KBM-7 (cell line): ENCODE measurements at regions not wholly inside any gene's neighbourhood (a gene's known extent, or its start where the extent isn't known, plus 50 kb on each side); places are given as distances from the start of the nearest gene placed in this dataset.
"Not testable (repeated sequence)": the region's sequence is repeated elsewhere in the genome, so short reads cannot be mapped to it uniquely, and the experiment has no call there.

Experiments
- DNase-seq: peaks from one replicate; pipeline ENCODE4 v3.0.0-alpha.2; 2015
- in situ Hi-C: fragments of 300-500 bp; cut with MboI; formaldehyde crosslinking; loops from 2 replicates; pipeline ENCODE4 v1.14.3; 2020; ENCODE audit warnings: low sequenced_read_pairs, low pct_unique_long_range_greater_than_20kb, mixed read lengths

DNA sequence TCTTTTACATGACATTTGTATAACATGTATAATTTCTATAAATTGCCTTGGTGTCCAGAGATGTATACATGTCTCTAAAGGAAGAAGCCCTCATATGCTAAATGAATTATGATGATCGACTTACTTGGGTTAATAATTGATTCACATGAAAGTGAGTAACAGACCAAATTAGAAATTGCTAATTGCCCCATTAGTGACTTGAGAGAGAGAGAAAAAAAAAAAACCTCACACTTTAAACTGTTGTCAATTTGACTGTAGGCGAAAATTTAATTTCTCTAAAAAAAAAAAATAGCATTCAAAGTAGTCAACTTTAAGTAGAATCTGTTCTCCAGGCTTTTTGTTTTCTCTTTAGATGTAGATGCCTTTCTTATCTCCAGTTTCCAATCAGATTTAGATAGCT, 383.3 kb downstream of the SH2D4B start:
- in situ Hi-C loops = no loop called here
- no peak for DNase-seq

DNA sequence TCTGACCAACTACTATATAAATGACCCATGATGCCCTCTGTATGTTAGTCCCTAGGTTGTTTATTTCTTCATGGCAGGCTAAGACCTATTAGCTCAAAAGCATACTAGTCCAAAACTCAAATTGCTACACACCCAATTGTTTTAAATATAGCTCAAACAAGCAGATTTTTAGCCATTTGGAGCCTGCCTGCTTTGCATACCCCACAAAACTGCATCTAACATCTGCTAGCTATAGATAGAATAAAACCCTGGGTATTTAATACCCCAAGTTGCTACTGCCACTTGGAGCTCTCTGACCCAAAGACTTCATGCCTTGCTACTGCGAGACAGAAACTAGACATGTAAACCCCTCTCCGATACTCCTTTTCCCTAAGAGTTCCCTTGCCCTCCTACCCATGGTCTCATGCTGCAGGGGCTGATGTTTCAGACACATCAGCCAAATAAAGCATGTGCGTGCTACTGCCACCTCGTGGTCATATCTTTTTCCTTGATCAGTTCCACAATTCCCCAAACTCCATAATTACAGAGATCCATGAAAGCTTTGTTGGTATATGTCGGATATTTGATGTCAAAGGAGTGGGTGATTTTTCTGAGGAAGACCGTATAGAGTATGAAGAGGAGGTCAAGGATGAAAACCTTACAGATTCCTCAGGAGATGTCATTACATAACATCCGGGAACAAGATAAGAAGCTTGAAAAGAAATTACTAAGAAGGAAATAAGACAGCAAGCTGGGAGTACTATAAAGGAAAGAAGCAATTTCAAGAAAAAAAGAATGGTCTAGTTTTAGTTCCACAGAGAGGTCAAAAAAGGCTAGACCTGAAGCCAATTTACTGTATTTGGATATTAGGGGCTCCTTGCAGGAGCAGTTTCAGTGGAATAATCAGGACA, 386.6 kb downstream of the SH2D4B start:
- DNase-seq = peak; percentile 65

DNA sequence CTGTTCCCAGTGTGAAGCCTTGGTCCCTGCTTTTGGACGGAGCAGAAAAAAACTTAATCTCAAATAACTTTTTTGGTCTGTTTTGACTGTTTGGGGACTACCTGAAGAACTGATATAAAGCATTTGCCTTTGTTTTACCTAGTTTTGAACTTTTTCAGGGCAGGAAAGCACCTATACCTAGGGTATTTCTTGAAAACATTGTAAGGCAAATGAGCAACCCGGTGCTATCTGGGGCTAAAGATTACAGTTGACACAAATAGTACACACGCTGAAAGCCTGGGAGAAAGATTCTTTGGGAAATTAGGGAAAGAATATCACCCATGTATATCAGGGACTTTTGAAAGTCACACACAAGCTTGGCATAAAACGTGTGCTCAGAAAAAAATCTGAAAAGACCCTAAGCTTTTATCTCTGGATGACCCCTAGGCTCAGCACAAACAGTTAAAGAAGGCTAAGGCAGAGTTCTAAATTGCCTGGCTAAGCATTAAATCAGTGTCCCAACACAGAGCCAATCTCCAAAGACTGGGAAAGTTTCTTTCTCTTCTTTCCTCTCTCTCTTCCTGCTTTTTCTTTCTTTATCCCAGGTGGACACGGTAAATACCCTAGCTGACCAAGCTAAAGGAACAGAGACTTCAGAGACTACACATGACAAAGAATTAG, 389.8 kb downstream of the SH2D4B start:
- in situ Hi-C loops = no loop called here
- no peak for DNase-seq

More for the DNA sequence above, 386.6 kb downstream of the SH2D4B start:
- in situ Hi-C loops = no loop called here

DNA sequence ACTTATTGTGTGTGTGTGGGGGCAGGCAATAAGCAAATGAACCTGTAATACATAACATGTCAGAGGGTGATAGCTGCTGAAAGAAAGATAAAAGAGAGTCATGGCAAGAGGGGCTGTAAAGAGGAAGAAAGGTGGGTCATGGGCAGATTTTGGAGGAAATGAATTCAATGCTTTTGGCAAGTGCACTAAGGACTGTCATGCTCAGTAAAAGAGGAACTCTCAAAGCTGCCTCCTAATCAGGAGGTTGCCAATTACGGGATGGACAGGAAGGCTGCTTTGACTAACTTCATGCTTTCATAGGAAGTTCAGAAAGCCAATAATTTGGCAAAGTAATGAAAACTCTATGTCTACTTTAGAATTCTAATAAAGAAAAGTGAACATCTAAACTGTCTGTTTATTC, 401.2 kb downstream of the SH2D4B start:
- peak; percentile 3 for DNase-seq
- in situ Hi-C loops = no loop called here

DNA sequence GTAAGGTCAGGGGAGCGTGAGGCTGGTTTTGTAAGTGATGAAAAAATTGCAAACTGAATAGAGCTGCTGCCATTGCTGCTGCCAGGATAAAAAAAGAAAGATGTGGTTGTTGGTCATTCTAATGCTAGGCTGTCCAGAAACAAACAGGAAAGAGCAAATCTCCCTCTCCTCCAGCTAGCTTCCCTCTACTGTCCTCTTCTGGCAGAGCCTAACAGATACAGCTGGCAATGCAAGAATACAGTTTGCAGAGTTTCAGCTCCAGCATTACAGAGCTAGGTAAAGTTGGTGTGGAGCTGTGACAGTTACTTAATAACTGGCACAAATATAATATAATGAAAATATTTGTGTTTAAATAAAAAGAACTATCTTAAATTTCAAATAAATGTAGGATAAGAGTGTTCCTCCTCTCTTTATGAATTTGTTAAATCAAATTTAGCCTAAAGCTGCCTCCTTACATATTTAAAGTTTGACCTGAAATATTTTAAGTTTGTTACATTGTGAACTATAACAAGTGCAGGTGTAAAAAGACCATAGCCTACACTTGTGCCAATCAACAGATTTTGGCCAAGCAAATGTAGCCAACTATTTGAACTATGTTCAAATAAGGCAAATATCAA, 407.7 kb downstream of the SH2D4B start:
- in situ Hi-C loops = no loop called here
- DNase-seq = peak; percentile 3

DNA sequence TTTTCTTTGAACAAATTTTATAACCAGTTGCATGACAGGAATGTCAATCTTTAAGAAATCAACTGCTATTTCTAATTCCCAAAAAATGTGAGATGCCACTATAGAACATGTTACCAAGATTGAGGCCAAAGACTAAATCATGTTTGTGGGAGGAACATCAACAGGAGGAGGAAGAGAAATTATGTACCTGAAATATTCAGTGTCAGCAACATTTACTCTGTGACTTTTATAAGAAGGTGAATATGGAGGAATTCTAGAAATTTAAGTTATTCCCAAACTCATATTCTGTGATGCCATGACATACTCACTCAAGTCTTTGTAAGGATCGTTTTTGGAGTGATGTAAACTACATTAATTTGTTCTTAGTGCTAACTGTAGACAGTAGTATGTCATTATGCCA, 408.4 kb downstream of the SH2D4B start:
- no peak for DNase-seq
- in situ Hi-C loops = no loop called here

DNA sequence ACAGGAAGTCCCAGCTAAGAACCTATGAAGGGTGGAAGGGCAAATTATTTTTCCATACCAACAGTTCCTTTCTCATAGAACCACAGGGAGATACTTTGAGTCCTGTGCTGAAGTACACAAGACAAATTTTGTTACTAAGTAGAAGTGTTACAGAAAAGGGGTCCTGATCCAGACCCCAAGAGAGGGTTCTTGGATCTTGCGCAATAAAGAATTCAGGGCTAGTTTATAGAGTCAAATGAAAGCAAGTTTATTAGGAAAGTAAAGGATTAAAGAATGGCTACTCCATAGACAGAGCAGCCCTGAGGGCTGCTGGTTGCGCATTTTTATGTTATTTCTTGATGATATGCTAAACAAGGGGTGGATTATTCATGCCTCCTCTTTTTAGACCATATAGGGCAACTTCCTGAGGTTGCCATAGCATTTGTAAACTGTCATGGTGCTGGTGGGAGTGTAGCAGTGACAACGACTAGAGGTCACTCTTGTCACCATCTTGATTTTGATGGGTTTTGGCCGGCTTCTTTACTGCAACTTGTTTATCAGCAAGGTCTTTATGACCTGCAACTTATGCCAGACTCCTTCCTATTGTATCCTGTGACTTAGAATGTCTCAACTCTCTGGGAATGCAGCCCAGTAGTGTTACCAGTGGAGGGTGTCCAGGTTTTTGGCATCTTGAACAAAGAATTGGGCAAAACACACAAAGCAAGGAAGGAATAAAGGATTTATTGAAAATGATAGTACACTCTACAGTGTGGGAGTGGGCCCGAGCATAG, 409.4 kb downstream of the SH2D4B start:
- in situ Hi-C loops = no loop called here
- no peak for DNase-seq

DNA sequence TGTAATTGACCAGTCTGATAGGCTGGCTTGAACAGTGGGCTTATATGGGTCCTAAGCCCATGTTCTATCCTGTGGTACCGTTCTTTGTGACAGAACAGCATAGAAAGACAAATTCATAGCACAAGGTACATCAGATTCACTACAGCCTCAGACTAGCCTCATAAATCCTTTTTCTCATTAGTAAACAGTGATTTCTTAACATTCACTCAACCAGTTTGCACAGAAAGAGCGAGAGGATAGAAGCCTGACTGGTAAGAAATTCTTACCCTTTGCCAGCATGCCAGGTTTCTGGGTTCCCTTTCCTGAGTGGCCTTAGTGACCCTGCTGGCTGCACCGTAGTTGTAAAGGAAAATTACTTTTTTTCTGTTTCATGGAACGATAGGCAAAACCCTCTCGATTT, 412.1 kb downstream of the SH2D4B start:
- no peak for DNase-seq
- in situ Hi-C loops = no loop called here

DNA sequence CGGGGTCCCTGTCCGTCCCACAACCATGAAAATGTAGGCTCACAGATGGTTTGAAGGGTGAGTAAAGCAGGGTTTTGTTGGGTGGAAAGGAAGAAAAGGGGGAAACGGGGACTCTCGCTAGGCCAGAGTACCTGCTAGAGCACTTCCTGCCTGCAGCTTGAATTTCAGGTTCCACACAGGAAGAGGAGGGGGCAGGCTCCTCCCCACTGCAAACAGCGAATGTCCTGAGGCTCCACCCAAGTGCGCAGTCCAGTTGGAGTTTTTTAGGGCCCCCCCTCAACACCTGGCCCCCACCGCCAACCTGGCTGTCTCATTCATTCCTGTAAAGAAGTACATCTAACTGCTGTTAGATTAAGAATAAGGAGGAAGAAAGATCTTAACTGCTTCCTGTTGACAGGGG, 414.7 kb downstream of the SH2D4B start:
- in situ Hi-C loops = no loop called here
- DNase-seq = no peak

DNA sequence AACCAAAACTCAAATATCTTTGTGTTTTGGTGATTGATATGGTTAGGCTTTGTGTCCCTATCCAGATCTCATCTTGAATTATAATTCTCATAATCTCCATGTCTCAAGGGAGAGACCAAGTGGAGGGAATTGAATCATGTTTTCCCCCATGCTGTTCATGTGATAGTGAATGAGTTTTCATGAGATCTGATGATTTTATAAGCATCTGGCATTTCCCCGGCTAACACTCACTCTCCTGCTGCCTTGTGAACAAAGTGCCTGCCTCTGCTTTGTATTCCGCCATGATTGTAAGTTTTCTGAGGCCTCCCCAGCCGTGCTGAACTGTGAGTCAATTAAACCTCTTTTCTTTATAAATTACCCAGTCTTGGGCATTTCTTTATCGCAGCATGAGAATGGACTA, 419.5 kb downstream of the SH2D4B start:
- DNase-seq = no peak
- in situ Hi-C loops = no loop called here

DNA sequence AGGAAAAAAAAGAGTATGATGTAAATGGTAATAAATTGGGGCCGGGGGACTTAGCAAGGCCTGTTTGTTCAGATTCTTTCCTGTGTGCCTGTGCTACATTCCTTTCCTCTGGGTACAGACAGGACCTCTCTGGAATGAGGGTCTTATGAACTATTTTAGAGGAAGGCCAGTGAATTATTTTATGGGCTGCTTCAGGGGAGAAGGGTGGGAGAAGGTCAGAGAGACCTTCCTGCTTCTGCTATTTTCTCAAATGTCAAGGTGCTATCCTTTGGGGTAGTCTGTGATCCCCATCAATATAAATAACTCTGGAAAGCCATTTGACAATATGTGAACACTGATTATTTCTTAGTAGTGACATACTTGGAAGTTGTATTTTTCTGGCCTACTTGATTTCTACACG, 426.5 kb downstream of the SH2D4B start:
- DNase-seq = no peak
- in situ Hi-C loops = no loop called here

DNA sequence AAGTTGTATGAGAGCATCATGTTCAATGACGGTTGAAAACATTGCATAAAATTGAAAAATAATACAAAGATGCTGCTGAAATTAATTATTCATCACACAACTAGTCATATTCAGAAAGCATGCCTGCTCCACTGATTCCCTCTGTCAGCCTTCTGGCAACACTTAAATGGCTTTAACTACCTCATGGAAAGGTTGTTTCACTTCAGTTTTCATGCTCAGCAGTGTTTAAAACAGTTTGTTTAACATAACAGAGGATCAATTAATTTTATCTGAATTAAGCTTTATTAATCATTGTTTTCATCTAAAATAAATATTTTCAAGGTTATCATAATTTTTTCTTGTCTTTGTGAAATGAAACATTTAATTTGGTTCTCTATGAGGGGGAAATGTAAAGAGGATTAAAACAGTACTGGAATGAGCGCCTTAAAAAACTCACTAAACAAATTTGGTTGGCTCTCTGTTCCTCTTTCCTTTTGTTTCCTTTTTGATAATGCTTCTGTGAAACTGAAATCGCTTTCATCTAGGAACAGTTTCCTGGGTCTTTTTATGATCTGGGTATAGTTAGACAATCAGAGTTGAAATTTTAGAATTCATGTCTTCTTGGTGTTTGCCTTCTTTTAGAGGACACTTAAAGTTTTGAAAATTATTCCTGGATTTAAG, 427.4 kb downstream of the SH2D4B start:
- in situ Hi-C loops = no loop called here
- DNase-seq = no peak

DNA sequence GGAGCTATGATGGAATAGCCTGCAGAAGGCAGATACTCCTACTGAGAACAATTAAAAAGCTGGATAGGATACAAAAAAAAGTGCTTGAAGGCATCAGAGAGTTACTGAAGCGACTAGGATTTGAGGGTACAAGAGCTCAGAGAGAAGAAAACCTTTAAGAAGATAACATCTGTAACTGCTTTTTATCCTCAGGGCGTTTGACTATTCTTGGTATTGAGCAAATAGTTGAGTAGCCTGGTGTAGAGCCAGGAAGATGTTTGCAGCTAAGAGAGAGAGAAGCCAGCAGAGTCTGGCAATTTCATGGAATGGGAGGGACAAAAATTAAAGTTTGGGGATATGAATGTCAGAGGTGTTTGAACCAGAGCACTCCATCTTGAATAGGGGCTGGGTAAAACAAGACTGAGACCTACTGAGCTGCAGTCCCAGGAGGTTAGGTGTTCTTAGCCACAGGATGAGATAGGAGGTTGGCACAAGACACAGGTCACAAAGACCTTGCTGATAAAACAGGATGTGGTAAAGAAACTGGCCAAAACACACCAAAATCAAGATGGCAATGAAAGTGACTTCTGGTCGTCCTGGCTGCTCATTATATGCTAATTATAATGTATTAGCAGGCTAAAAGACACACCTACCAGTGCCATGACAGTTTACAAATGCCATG, 428.8 kb downstream of the SH2D4B start:
- DNase-seq = no peak
- in situ Hi-C loops = no loop called here

DNA sequence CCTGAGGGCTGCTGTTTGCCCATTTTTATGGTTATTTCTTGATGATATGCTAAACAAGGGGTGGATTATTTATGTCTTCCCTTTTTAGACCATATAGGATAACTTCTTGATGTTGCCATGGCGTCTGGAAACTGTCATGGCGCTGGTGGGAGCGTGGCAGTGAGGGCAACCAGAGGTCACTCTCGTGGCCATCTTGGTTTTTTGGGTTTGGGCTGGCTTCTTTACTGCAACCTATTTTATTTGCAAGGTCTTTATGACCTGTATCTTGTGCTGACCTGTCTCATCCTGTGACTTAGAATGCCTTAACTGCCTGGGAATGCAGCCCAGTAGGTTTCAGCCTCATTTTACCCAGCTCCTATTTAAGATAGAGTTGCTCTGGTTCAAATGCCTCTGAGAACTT, 429.7 kb downstream of the SH2D4B start:
- DNase-seq, in situ Hi-C loops: not testable (repeated sequence)

DNA sequence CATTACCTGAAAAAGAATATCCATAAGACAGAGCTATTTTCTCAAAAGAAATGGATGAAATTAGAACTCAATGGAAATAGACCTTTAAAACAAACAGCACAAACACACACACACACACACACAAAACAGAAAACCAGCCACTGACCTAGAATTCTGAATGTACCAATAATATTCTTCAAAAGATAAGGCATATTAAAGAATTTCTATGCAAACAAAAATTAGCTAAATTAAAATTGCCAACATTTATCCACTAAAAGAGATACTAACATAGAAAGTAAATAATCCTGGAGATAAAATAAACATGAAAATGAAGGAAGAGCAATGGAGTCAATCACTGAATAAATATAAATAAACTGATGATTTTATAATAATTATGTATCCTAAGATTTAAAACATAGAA, 431.2 kb downstream of the SH2D4B start:
- in situ Hi-C loops = no loop called here
- no peak for DNase-seq

DNA sequence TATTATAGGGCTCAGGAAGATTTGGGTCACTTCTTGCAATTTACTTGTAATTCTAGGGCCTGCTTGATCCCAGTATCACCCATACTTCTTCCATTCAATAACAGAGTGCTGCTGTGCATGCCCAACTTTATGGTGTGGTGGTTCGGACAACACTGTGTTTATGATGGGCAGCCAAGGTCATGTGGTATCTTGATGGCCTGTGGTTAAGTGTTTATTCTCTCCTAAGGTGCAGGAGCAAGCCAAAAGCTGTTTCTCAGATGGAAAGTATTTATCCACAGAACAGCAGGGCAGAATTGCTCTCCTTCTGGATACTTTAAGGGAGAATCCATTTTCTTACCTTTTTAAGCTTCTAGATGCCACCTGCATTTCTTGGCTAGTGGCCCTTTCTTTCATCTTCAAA, 433.8 kb downstream of the SH2D4B start:
- no peak for DNase-seq
- in situ Hi-C loops = no loop called here

DNA sequence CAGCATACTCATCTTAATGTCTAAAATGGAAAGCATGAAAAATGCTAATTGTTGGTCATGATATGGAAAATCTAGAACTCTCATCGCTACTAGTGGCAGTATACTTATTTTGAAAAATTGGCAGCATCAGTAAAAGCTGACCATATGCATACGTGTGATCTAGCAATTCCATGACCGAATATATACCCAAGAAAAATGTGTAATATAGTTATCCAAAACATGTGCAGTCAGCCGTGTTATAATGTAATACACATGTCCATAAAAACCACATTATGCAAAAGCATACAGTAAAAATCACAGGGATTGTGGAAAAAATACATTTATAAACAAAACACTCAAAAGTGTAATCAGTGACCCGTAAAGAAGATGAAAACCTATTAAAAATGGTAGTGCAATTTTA, 439.0 kb downstream of the SH2D4B start:
- no peak for DNase-seq
- in situ Hi-C loops = no loop called here

DNA sequence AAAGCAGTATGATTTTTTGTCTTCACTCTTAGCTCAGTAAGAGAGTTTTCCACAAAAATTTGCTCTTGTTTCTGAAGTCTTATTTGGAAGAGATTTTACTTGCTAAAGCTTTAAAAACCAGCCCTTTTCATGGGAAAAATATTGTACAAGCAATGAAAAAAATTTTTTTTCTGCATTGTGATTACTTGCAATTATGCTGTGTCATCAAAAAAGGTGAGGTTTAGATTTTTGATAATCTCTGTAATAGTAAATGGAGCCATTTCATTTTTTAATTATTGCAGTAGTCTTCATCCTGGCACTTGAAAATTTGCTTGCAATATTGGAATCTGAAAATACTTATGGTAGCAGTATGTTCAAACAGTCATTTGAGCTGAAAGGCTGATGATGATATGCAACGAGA, 447.4 kb downstream of the SH2D4B start:
- in situ Hi-C loops = no loop called here
- DNase-seq = no peak

DNA sequence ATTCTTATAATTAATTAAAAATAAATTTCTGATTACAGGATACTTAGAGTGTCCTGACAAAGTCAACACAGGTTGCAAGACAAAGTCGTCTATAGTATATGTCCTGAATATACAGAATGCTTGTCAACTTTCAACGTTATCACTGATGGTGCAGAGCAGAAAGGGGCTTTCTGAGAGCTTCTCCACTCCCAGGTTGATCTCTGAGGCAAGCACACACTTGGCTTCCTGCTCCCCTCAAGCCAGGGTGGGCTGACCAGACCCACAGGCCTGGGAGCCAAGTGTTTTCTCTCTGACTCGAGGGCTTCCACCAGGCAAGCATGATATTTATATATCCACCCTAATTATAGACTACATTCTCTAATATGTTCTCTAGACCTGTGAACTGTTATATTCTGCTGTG, 448.9 kb downstream of the SH2D4B start:
- no peak for DNase-seq
- in situ Hi-C loops = no loop called here
